HS-27A (cell line): ENCODE measurements at regions not wholly inside any gene's neighbourhood (a gene's known extent, or its start where the extent isn't known, plus 50 kb on each side); places are given as distances from the start of the nearest gene placed in this dataset.
A peak's percentile ranks its signal among the peaks of the same experiment; 100 is the strongest.
"Not testable (repeated sequence)": the region's sequence is repeated elsewhere in the genome, so short reads cannot be mapped to it uniquely, and the experiment has no call there.

ENCODE experiments used
- DNase-seq: peaks from one replicate; pipeline ENCODE4 v3.0.0-alpha.2; 2012; ENCODE audit warnings: low read depth, missing footprints

DNA sequence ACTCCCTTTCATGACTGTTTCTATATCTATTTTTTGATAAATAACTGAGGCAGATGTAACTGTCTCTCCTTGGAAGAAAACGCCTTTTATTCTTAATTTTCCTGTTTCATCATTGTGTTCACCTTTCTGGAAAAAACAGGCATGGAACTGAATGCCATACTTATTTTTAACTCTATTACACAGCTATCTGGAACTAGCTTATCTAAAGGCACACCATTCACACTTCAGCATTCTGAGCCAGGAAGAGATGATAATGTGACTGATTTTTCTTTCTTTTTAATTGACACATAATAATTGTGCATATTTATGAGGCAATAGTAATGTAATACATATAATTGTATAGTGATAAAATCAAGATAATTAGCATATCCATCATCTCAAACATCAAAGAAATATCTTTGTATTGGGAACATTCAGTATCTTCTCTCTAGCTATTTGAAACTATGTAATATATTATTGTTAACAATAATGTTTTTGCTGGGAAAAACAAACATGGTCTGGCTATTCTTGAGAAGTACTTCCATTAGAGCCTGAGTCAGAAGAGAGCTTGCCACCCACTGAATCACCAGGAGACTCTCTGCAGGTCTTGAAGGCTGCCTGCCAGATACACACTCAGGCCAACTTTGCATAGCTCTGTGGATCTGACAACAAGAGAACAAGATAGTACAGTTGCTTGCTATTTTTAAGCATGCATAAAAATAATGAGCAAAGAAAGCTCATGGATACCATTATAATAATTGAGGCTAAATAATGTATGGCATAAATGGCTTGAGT is 501.0 kb upstream of the EDIL3 start:
- no peak for DNase-seq

GRCh38 chr5:84881737-84882136 is 497.1 kb upstream of the EDIL3 start:
- DNase-seq, result no peak

DNA sequence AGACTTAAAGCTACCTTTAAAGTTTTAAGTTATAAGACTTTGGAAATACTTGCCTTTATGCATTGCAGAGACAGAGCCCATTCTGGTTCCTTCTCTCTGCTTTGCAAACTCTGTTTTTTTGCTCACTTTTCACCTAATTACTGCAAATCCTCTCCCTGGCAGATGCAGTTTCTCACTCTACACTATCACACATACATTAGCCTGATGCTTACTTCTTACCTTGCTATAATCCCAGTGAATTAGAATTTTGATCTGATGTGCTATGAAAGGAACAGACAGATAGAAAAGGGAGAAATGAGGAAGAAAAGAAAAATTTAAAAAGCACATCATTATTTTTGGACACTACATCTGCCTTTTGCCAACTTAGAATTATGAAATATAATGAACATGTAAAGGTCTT is 489.5 kb upstream of the EDIL3 start:
- no peak for DNase-seq

DNA sequence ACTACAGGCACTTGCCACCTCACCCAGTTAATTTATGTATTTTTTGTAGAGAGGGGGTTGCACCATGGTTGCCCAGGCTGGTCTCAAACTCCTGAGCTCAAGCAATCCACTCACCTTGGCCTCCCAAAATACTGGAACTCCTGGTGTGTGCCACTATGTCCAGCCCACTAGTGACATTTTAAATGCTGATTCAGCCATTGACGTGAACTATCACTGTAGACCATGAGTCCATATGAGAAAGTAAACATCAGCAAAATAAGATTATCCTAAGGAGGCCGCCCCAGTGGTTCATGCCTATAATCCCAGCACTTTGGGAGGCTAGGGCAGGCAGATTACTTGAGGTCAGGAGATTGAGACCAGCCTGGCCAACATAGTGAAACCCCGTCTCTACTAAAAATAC is 488.1 kb upstream of the EDIL3 start:
- no peak for DNase-seq

- DNase-seq, result no peak
Measured at GRCh38 chr5:84870369-84870768, 485.7 kb upstream of the EDIL3 start.

GRCh38 chr5:84869675-84870074 is 485.0 kb upstream of the EDIL3 start:
- no peak for DNase-seq

DNA sequence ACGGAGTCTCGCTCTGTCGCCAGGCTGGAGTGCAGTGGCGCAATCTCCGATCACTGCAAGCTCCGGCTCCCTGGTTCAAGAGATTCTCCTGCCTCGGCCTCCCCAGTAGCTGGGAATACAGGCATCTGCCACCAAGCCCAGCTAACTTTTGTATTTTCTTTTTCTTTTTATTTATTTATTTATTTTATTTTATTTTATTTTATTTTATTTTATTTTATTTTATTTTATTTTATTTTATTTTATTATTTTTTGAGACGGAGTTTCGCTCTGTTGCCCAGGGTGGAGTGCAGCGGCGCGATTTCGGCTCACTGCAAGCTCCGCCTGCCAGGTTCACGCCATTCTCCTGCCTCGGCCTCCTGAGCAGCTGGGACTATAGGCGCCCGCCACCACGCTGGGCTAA is 479.3 kb upstream of the EDIL3 start:
- DNase-seq, result not testable (repeated sequence)

GRCh38 chr5:84863020-84863419 is 478.3 kb upstream of the EDIL3 start:
- no peak for DNase-seq

DNA sequence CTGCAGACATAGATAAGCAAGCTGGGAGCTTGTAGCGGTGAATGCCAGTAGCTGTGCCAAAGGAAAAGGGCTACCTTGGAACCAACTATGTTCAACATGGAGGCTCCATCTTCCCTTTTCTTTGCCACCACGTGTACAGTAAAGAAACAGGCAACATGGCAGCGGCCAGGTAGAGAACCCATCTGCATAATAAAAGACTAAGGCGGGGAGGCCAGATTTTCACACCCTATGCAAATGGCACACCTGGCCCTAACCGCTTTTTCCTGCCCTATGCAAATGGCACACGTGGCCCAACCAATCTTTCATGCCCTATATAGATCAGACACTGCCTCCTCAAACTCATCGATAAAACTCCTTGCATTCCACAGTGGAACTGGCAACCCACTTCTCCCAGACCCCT is 477.5 kb upstream of the EDIL3 start:
- no peak for DNase-seq

DNA sequence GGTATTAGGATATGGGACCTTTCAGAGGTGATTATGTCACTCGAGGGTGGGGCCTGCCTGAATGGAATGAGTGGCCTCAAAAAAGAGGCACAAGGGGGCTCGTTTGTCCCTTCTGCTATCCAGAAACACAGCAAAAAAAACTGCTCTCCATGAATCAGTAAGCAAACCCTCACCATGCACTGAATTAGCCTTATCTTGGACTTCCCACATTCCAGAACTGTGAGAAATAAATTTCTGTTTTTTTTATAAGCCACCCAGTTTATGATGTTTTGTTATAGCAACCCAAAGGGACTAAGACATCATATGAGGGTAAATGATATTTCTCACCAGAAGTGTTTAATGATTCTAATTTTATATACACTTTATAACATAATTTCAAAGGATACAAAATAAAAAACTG is 476.6 kb upstream of the EDIL3 start:
- DNase-seq, result peak; percentile 20

DNA sequence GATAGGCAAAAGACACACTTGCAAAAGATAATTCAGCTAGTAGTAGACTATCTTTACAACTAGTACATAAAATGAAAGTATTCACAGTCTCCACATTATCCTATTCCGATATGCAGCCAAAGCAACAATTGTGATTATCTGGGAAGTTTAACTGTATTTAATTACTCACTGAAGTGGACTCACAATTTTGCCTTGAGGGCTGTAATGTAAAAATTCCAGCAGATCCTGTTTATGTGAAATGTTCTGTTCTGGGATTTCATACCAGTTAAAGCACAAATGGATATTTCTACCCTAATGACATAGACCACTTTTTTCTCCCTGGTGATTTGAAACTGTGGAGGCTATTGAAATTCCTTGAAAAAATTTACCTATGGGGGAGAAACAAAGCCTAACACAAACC is 474.4 kb upstream of the EDIL3 start:
- DNase-seq, result no peak

DNA sequence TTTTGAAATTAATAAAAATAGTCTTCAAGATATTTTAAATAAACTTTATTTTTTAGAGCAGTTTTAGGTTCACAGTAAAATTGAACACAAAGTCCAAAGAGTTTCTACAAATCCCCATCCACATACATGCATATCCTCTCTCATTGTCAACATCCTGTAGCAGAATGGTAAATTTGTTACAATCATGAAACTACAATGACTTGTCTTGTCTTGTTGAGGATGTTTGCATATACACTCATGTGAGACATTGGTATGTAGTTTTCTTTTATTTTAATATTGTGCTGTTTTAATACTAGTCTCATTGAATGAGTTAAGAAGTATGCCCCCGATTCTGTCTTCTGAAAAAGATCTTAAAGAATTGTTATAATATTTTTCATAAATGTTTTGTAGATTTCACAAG is 447.0 kb upstream of the EDIL3 start:
- DNase-seq, result no peak

GRCh38 chr5:84830265-84830664 is 445.6 kb upstream of the EDIL3 start:
- no peak for DNase-seq

DNA sequence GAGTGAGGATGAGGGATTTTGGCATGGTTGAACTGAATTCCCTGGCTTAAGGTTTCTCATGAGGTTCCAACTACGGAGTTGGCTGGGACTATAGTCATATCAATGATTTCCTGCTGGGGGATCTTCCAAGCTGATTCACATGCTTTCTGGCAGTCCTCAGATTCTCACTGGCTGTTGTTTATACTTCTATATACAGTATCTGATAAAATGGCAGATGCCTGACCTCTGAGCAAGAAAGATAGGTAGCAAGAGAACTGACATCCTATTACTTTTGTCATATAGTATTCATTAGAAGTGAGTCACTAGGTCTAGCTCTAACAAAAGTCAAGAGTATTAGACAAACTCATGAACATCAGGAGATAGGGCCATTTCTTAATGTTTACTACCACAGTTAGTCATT is 440.9 kb upstream of the EDIL3 start:
- DNase-seq, result no peak

- no peak for DNase-seq
Measured at GRCh38 chr5:84821924-84822323, 437.2 kb upstream of the EDIL3 start.

DNA sequence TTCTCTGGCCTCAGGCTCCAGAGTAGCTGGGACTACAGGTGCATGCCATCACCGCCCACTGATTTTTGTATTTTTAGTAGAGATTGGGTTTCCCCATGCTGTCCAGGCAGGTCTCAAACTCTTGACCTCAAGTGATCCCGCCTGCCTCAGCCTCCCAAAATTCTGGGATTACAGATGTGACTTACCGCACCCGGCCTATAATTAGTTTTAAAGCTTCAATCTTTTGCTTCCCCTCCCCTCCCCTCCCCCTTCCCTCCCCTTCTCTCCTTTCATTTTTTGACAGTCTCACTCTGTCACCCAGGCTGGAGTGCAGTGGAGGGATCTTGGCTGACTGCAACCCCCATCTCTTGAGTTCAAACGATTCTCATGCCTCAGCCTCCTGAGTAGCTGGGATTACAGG is 433.3 kb upstream of the EDIL3 start:
- DNase-seq, result no peak

DNA sequence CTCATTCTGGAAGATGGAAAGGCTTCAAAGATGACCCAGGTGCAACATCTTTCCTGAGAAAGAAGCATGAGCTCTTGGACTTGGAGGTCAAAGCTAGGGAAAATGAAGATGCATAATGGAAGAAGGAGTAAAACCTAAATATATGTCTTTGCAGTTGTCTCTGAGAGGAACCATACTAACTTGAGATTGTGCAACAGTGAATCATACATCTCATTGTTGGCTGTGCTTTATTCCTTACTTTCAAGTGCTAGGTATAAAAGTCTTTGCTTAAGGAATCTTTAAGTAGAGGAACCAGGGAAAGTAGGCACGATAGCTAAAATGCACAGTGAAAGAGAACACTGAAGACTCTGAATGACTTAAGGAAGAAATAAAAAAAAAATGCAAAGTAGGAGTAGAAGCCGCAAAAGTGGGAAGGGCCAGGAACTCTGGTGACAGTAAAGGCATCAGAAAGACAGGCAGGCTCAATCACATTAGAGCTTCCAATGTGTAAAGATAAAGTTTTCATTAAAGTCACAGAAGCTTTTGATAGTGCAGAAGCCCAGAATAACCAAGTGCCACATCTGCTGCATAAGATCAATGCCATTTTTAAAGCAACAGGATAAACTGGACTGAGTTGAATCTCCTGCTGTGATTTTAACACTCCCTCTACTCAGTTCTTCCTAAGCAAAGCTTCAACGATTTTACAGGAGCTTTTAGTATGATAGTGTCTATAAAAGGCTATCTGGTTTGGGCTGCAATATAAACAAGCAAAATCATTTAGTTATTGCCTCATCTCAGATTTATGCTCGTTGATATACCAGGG is 432.3 kb upstream of the EDIL3 start:
- no peak for DNase-seq

GRCh38 chr5:84816160-84816559 is 431.5 kb upstream of the EDIL3 start:
- DNase-seq, result no peak

DNA sequence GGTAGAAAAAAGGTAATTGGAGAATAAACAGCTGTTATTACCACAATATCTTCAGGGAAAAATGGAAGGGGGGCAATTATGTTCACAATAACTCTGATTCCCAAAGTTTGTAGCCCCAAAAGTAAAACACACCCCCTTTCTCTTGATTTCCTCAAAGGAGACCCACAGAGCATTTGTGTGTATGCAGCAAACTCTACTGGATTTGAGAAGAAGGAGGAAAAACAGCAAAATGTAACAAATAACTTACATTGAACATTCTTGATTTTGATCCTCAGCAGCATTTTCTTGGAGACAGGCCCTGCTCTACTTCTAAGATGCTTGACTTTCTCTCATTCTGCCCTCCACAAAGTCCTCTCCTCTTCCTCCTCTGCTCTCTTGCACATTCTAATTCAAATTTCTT is 420.8 kb upstream of the EDIL3 start:
- DNase-seq, result no peak

GRCh38 chr5:84796399-84796798 is 411.7 kb upstream of the EDIL3 start:
- DNase-seq, result no peak

DNA sequence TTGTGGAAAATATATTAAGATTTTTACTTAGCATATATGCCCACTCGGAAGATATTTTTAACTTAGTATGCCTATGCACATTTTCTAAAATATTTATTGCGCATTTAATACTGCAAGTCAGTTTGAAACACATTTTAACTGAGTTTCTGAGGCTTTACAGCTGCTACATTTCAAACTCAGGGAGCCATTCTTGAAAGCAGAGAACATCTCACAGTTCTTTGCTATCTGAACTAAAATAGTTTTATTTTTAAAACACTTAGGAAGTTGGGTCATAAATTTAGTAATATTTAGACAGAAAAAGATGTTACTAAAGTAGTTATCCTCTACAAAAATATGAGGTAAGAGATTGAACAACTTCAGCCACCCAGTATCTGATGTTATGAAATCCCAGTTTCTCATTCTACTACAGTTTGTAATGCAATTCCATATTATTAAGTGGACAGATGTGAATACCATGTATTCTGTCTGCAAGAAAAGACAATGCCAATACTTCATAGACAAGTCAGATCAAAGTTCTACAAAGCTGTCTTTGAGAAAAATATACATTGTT is 409.9 kb upstream of the EDIL3 start:
- DNase-seq, result no peak

DNA sequence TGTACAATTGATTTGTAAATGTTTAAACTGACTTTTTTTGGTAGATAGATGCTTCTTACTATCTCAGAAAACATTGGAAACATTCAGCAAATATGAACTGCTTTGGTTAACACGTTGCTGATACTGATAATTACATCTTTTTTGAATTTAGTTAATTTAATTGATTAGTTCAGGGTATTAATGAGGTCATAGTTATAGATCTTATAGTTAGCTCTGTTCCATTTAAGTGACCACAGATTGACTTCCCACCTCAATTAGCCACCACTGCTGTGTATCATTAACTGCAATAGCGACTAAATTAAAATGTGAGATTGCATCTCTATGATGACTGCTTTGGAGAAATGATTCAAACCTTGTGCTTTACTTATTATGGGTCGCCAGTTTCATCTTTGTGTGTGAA is 407.1 kb upstream of the EDIL3 start:
- no peak for DNase-seq

DNA sequence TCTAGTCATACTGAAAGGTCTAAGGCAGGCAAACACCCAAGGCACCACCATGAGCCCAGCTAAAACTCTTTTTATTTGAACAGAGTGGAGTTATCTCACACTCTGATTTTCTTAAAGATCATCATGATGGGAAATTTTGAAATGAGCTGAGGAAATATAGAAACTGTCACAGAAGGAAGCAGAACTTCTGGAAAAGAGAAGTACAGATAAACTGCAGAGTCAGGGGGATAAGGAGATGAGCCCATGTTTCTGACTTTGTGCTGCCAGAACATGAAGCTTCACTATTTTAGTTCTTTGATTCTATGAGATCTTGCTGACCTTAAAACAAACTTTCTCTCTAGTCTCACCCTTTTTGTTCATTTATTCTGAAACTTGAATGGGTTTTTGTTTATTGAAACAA is 406.5 kb upstream of the EDIL3 start:
- DNase-seq, result no peak
